Parathyroid adenoma (tissue), 2 donors: ENCODE measurements at regions not wholly inside any gene's neighbourhood (a gene's known extent, or its start where the extent isn't known, plus 50 kb on each side); places are given as distances from the start of the nearest gene placed in this dataset.

ENCODE experiments used
- H2AFZ ChIP-seq: fragments of 300-600 bp; sonication (generic); one replicate; pipeline ENCODE4 v1.7.0; 2017; ENCODE audit warnings: antibody characterized with exemption, mild to moderate bottlenecking
- H3K27ac ChIP-seq: fragments of 300-600 bp; sonication (generic); one replicate; pipeline ENCODE4 v1.7.0; 2017
- H3K27me3 ChIP-seq: fragments of 300-600 bp; sonication (generic); one replicate; pipeline ENCODE4 v1.7.0; 2017; ENCODE audit warnings: low read length; ENCODE audit not compliant: control insufficient read depth, insufficient read depth
- H3K36me3 ChIP-seq: fragments of 300-600 bp; sonication (generic); one replicate; pipeline ENCODE4 v1.7.0; 2017; ENCODE audit warnings: low read length; ENCODE audit not compliant: control insufficient read depth, insufficient read depth
- H3K4me1 ChIP-seq: fragments of 300-600 bp; sonication (generic); one replicate; pipeline ENCODE4 v1.7.0; 2017; ENCODE audit warnings: control low read depth
- H3K4me2 ChIP-seq: fragments of 300-600 bp; sonication (generic); one replicate; pipeline ENCODE4 v1.7.0; 2017; ENCODE audit warnings: low read length
- H3K4me3 ChIP-seq: fragments of 300-600 bp; sonication (generic); one replicate; pipeline ENCODE4 v1.7.0; 2017; ENCODE audit warnings: low read depth, low read length
- H3K79me2 ChIP-seq: fragments of 300-600 bp; sonication (generic); one replicate; pipeline ENCODE4 v1.7.0; 2017; ENCODE audit warnings: control low read depth
- H3K9ac ChIP-seq: fragments of 300-600 bp; sonication (generic); one replicate; pipeline ENCODE4 v1.7.0; 2017; ENCODE audit warnings: mild to moderate bottlenecking
- H3K9me3 ChIP-seq: fragments of 300-600 bp; sonication (generic); one replicate; pipeline ENCODE4 v1.7.0; 2017; ENCODE audit warnings: low read length; ENCODE audit not compliant: control insufficient read depth
- CTCF ChIP-seq: fragments of 300-600 bp; sonication (generic); IDR thresholded peaks from one replicate; pipeline ENCODE4 v1.7.0; 2017; ENCODE audit warnings: antibody characterized with exemption, mild to moderate bottlenecking
- donor health status: primary hyperparathyroidism.

- no peaks in the 10 kb centered on the region for H3K79me2 ChIP-seq
- no peaks in the 10 kb centered on the region for H3K27me3 ChIP-seq
- H3K4me3 ChIP-seq = no peak overlapping the region
- no peak for TF ChIP-seq CTCF
- no peak overlapping the region for H3K9ac ChIP-seq
- no peak overlapping the region for H3K4me2 ChIP-seq
- H2AFZ ChIP-seq = no peak overlapping the region
- H3K9me3 ChIP-seq = no peaks in the 10 kb centered on the region
- H3K36me3 ChIP-seq = no peaks in the 10 kb centered on the region
- no peak overlapping the region for H3K27ac ChIP-seq
- no peaks in the 10 kb centered on the region for H3K4me1 ChIP-seq
These were observed 274.0 kb upstream of the GALNT17 start for GRCh38 chr7:70857793-70858545.

- Histone ChIP-seq H2AFZ (no peak overlapping the region), H3K9me3 (no peaks in the 10 kb centered on the region), H3K36me3 (no peaks in the 10 kb centered on the region), H3K27me3 (no peaks in the 10 kb centered on the region), H3K4me3 (no peak overlapping the region), H3K27ac (no peak overlapping the region), H3K79me2 (no peaks in the 10 kb centered on the region), H3K4me1 (no peaks in the 10 kb centered on the region), H3K9ac (no peak overlapping the region), H3K4me2 (no peak overlapping the region)
- no peak for TF ChIP-seq CTCF
These were observed 264.4 kb upstream of the GALNT17 start for GRCh38 chr7:70867513-70867912.

- H3K79me2 ChIP-seq = no peaks in the 10 kb centered on the region
- H3K9me3 ChIP-seq = no peaks in the 10 kb centered on the region
- no peak overlapping the region for H3K4me3 ChIP-seq
- H3K27ac ChIP-seq = no peak overlapping the region
- H3K4me2 ChIP-seq = no peak overlapping the region
- no peak for TF ChIP-seq CTCF
- no peaks in the 10 kb centered on the region for H3K36me3 ChIP-seq
- no peak overlapping the region for H3K9ac ChIP-seq
- no peaks in the 10 kb centered on the region for H3K4me1 ChIP-seq
- no peaks in the 10 kb centered on the region for H3K27me3 ChIP-seq
- no peak overlapping the region for H2AFZ ChIP-seq
These were observed 261.6 kb upstream of the GALNT17 start for GRCh38 chr7:70870349-70870748.

GRCh38 chr7:70872188-70872587, 259.8 kb upstream of the GALNT17 start:
- Histone ChIP-seq H3K36me3 (no peaks in the 10 kb centered on the region), H3K9ac (no peak overlapping the region), H3K4me3 (no peak overlapping the region), H3K27ac (no peak overlapping the region), H3K4me1 (no peaks in the 10 kb centered on the region), H3K9me3 (no peaks in the 10 kb centered on the region), H3K27me3 (no peaks in the 10 kb centered on the region), H3K4me2 (no peak overlapping the region), H2AFZ (no peak overlapping the region), H3K79me2 (no peaks in the 10 kb centered on the region)
- TF ChIP-seq CTCF = no peak
